HG02981 (cell line): ENCODE measurements at regions not wholly inside any gene's neighbourhood (a gene's known extent, or its start where the extent isn't known, plus 50 kb on each side); places are given as distances from the start of the nearest gene placed in this dataset.
"Not testable (repeated sequence)": the region's sequence is repeated elsewhere in the genome, so short reads cannot be mapped to it uniquely, and the experiment has no call there.

Experiments
- ATAC-seq: cut with Tn5 transposase; IDR thresholded peaks from one replicate; pipeline ENCODE4 v1.9.1; 2021; ENCODE audit warnings: mild to moderate bottlenecking, moderate library complexity; ENCODE audit not compliant: unreplicated experiment

GRCh38 chr10:45056806-45057205, 56.1 kb downstream of the ZNF22 start:
- ATAC-seq, result not testable (repeated sequence)

GRCh38 chr10:45058580-45058979, 57.9 kb downstream of the ZNF22 start:
- no peak for ATAC-seq

- ATAC-seq, result no peak
Observed at GRCh38 chr10:45058992-45059561, 58.4 kb downstream of the ZNF22 start.

- no peak for ATAC-seq
Observed at GRCh38 chr10:45059632-45060031, 58.9 kb downstream of the ZNF22 start.

GRCh38 chr10:45061982-45062381, 61.3 kb downstream of the ZNF22 start:
- ATAC-seq, result no peak

GRCh38 chr10:45063591-45064231, 63.0 kb downstream of the ZNF22 start:
- no peak for ATAC-seq

GRCh38 chr10:45064998-45065397, 64.3 kb downstream of the ZNF22 start:
- ATAC-seq, result no peak

GRCh38 chr10:45071043-45071813, 70.5 kb downstream of the ZNF22 start:
- no peak for ATAC-seq

- ATAC-seq, result no peak
Observed at GRCh38 chr10:45075216-45075615, 74.5 kb downstream of the ZNF22 start.

GRCh38 chr10:45075826-45076380, 75.2 kb downstream of the ZNF22 start:
- no peak for ATAC-seq

- ATAC-seq, result no peak
Observed at GRCh38 chr10:45076891-45077290, 76.2 kb downstream of the ZNF22 start.

- ATAC-seq, result no peak
Observed at GRCh38 chr10:45080331-45080730, 79.6 kb downstream of the ZNF22 start.

- ATAC-seq, result no peak
Observed at GRCh38 chr10:45082176-45082575, 81.5 kb downstream of the ZNF22 start.

GRCh38 chr10:45091968-45092367, 91.2 kb downstream of the ZNF22 start:
- ATAC-seq, result no peak

GRCh38 chr10:45093945-45094344, 93.2 kb downstream of the ZNF22 start:
- no peak for ATAC-seq

GRCh38 chr10:45095286-45095685, 94.6 kb downstream of the ZNF22 start:
- ATAC-seq, result no peak

GRCh38 chr10:45096001-45096400, 95.3 kb downstream of the ZNF22 start:
- no peak for ATAC-seq

- ATAC-seq, result no peak
Observed at GRCh38 chr10:45100429-45100828, 99.7 kb downstream of the ZNF22 start.

- ATAC-seq, result no peak
Observed at GRCh38 chr10:45104674-45105073, 104.0 kb downstream of the ZNF22 start.

GRCh38 chr10:45105309-45105708, 104.6 kb downstream of the ZNF22 start:
- not testable (repeated sequence) for ATAC-seq

GRCh38 chr10:45106236-45106856, 105.6 kb downstream of the ZNF22 start:
- no peak for ATAC-seq
